ENCODE measurements at regions not wholly inside any gene's neighbourhood (a gene's known extent, or its start where the extent isn't known, plus 50 kb on each side); places are given as distances from the start of the nearest gene placed in this dataset.

- no peak overlapping the region for H2BK12ac ChIP-seq (ENCODE audit: insufficient read length, low read depth, low read length)
- no peaks in the 10 kb centered on the region for H3K9me3 Mint-ChIP-seq
- no peaks in the 10 kb centered on the region for H3K9me3 ChIP-seq (ENCODE audit: control insufficient read depth, low read depth, low read length)
- no peak for TF ChIP-seq CTCF (conservative IDR thresholded peaks at IDR 0.05)
- H3K4me2 ChIP-seq (ENCODE audit: insufficient read depth, insufficient read length, low read length), result no peak overlapping the region
- no peak overlapping the region for H2AK5ac ChIP-seq (ENCODE audit: insufficient read length, low read length)
- no peak overlapping the region for H2BK5ac ChIP-seq (ENCODE audit: insufficient read length, low read length)
- no CpG with 5 or more reads among the region's 1 CpG for WGBS (ENCODE audit: extremely low coverage, insufficient read length, low lambda C conversion rate)
- H3K4me1 ChIP-seq (ENCODE audit: insufficient read depth, low read length), result peaks cover 3% of the 10 kb centered on the region
- no peak overlapping the region for H4K91ac ChIP-seq (ENCODE audit: insufficient read length, low read depth, low read length)
- no peak overlapping the region for H3K14ac ChIP-seq (ENCODE audit: insufficient read depth, low read length)
- H3K4me3 Mint-ChIP-seq, result no peak overlapping the region
- H4K8ac ChIP-seq (replicated peaks; ENCODE audit: insufficient read length, low read depth, low read length), result no peak overlapping the region
- no peaks in the 10 kb centered on the region for H3K36me3 Mint-ChIP-seq (ENCODE audit: insufficient read depth in 1 of 3, low read depth in 3 of 3)
- H3T11ph ChIP-seq (ENCODE audit: low read length), result no peak overlapping the region
- DNase-seq, result no peak
- no peak overlapping the region for H3K4ac ChIP-seq (ENCODE audit: low read depth, low read length)
- no peak overlapping the region for H4K5ac ChIP-seq (ENCODE audit: insufficient read length, low read depth, low read length)
- no peak overlapping the region for H2AFZ ChIP-seq (ENCODE audit: low read length)
- H2BK15ac ChIP-seq (ENCODE audit: low read depth, low read length), result no peak overlapping the region
- H3K27me3 ChIP-seq (ENCODE audit: insufficient read depth, low read length), result no peaks in the 10 kb centered on the region
- no peaks in the 10 kb centered on the region for H4K20me1 ChIP-seq (ENCODE audit: control insufficient read depth, insufficient read depth, insufficient read length)
- peaks cover 8 to 11% of the 10 kb centered on the region in 2 experiments for H3K4me1 Mint-ChIP-seq
- H3K9ac ChIP-seq (ENCODE audit: extremely low read depth, insufficient read length, low read length), result no peak overlapping the region
- no peak overlapping the region for H3K23ac ChIP-seq (ENCODE audit: insufficient read length, low read depth, low read length)
- H3K79me2 ChIP-seq (ENCODE audit: insufficient read depth, low read length), result no peaks in the 10 kb centered on the region
- H3K27ac Mint-ChIP-seq, result no peak overlapping the region
- H2BK120ac ChIP-seq (ENCODE audit: low read depth, low read length, poor library complexity, severe bottlenecking), result no peak overlapping the region
- H3K27ac ChIP-seq (ENCODE audit: insufficient read length, low read depth, low read length), result no peak overlapping the region
- H3K23me2 ChIP-seq (ENCODE audit: insufficient read length, low read depth, low read length, poor library complexity, severe bottlenecking), result no peaks in the 10 kb centered on the region
- no peaks in the 10 kb centered on the region for H3K79me1 ChIP-seq (ENCODE audit: insufficient read depth, low read depth, low read length, poor library complexity, severe bottlenecking)
- no peak overlapping the region for H2BK20ac ChIP-seq (ENCODE audit: low read depth, low read length, poor library complexity, severe bottlenecking)
- no peaks in the 10 kb centered on the region for H3K27me3 Mint-ChIP-seq (ENCODE audit: low read depth)
- H3K56ac ChIP-seq (ENCODE audit: insufficient read length, low read depth, low read length), result no peak overlapping the region
- H3K18ac ChIP-seq (ENCODE audit: insufficient read length, low read depth, low read length), result no peak overlapping the region
Observed at GRCh38 chr2:44101246-44101645, 67.4 kb upstream of the PPM1B start.
